HCT116 (cell line): ENCODE measurements at regions not wholly inside any gene's neighbourhood (a gene's known extent, or its start where the extent isn't known, plus 50 kb on each side); places are given as distances from the start of the nearest gene placed in this dataset.

Experiments used
- ATAC-seq: fragments of 200-7000 bp; cut with Tn5 transposase; 2 replicates; pipeline ENCODE4 v1.9.1; 2020; ENCODE audit warnings: mild to moderate bottlenecking, moderate library complexity
- BruUV-seq: library from RNA; stranded (reverse); fragments of 400-500 nt; replicated peaks from 2 replicates; lab custom pipeline; 2021; lab: Mats Ljungman, UMichigan
- CTCF ChIA-PET: fragments of 300-600 bp; sonication (Branson Sonifier 250); formaldehyde crosslinking; loops from one replicate; lab custom pipeline; 2021; ENCODE audit warnings: antibody characterized with exemption; lab: Charles Lee
- POLR2A ChIA-PET: fragments of 300-600, 350-600 bp; sonication (Branson Sonifier 250); formaldehyde crosslinking; loops from one replicate; lab custom pipeline; 2021; ENCODE audit warnings: antibody characterized with exemption; lab: Charles Lee
- RAD21 ChIA-PET, 2 experiments: fragments of 300-600 bp; sonication (Branson Sonifier 250); formaldehyde crosslinking; loops; one replicate each; lab custom pipeline; 2023; ENCODE audit warnings: low total read pairs in 2 of 2; ENCODE audit not compliant: uncharacterized antibody in 2 of 2, unreplicated experiment in 2 of 2, low non-redundant PET in 1 of 2; lab: Charles Lee
- DNase-seq: peaks from one replicate; pipeline ENCODE4 v3.0.0-alpha.2; 2010; ENCODE audit warnings: low read depth, low spot score
- H2AFZ ChIP-seq: fragments of 200-600 bp; shearing (Covaris generic), sonication (generic); 2 replicates; pipeline ENCODE4 v1.6.1; 2017; ENCODE audit warnings: low read depth, mixed run types, mixed read lengths, antibody characterized with exemption, low read length; ENCODE audit not compliant: poor library complexity, severe bottlenecking
- H3K27ac ChIP-seq: 2 replicates; pipeline ENCODE4 v1.5.1; 2012; ENCODE audit warnings: low read depth, low read length
- H3K27me3 ChIP-seq: fragments of 200-600 bp; sonication (generic); 2 replicates; pipeline ENCODE4 v1.6.1; 2016; ENCODE audit warnings: mixed run types, low read length, mixed read lengths; ENCODE audit not compliant: insufficient read depth
- H3K36me3 ChIP-seq, 2 experiments: fragments of 200-500 bp in 1 of 2; fragments of 200-600 bp in 1 of 2; sonication (Bioruptor generic) in 1 of 2; sonication (generic) in 1 of 2; 2 replicates each; pipeline versions ENCODE4 v1.5.1 to v1.6.1; 2014 to 2016; ENCODE audit warnings: low read length in 2 of 2, inconsistent platforms in 1 of 2, mixed read lengths in 1 of 2, mixed run types in 1 of 2; ENCODE audit not compliant: insufficient read depth in 2 of 2, control insufficient read depth in 1 of 2
- H3K4me1 ChIP-seq, 2 experiments: fragments of 200-600 bp in 1 of 2; sonication (generic) in 1 of 2; 2 replicates each; pipeline versions ENCODE4 v1.5.1 to v1.6.1; 2012 to 2017; ENCODE audit warnings: low read length in 2 of 2, inconsistent platforms in 1 of 2, mild to moderate bottlenecking in 1 of 2, mixed read lengths in 1 of 2, mixed run types in 1 of 2, moderate library complexity in 1 of 2; ENCODE audit not compliant: insufficient read depth in 2 of 2, control insufficient read depth in 1 of 2
- H3K4me2 ChIP-seq: fragments of 200-600 bp; sonication (generic); 2 replicates; pipeline ENCODE4 v1.6.1; 2017; ENCODE audit warnings: mixed run types, low read length, mixed read lengths
- H3K4me3 ChIP-seq, 2 experiments: fragments of 200-600 bp in 1 of 2; sonication (generic) in 1 of 2; replicated peaks in 1 of 2; 2 replicates each; pipeline ENCODE4 v1.5.1; 2011 to 2016; ENCODE audit warnings: low read length in 2 of 2, control low read depth in 1 of 2, low read depth in 1 of 2, mild to moderate bottlenecking in 1 of 2, mixed read lengths in 1 of 2, mixed run types in 1 of 2
- H3K79me2 ChIP-seq: fragments of 200-600 bp; sonication (generic); 2 replicates; pipeline ENCODE4 v1.6.1; 2017; ENCODE audit warnings: mild to moderate bottlenecking, mixed run types, low read length, moderate library complexity, mixed read lengths; ENCODE audit not compliant: insufficient read depth
- H3K9ac ChIP-seq: fragments of 200-600 bp; sonication (generic); 2 replicates; pipeline ENCODE4 v1.6.1; 2016; ENCODE audit warnings: low read length, mixed read lengths
- H3K9me2 ChIP-seq: fragments of 200-600 bp; sonication (generic), shearing (Covaris generic); 2 replicates; pipeline ENCODE4 v1.6.1; 2017; ENCODE audit warnings: mixed run types, mild to moderate bottlenecking, moderate library complexity; ENCODE audit not compliant: insufficient read depth
- H3K9me3 ChIP-seq, 2 experiments: fragments of 200-500 bp in 1 of 2; fragments of 200-600 bp in 1 of 2; sonication (Bioruptor generic) in 1 of 2; sonication (generic) in 1 of 2; 2 replicates each; pipeline ENCODE4 v1.6.1; 2014 to 2017; ENCODE audit warnings: low read length in 2 of 2, mixed read lengths in 2 of 2, inconsistent platforms in 1 of 2, low read depth in 1 of 2, mild to moderate bottlenecking in 1 of 2, mixed run types in 1 of 2, moderate library complexity in 1 of 2; ENCODE audit not compliant: control insufficient read depth in 1 of 2, insufficient read depth in 1 of 2
- H4K20me1 ChIP-seq: fragments of 200-600 bp; sonication (generic), shearing (Covaris generic); 2 replicates; pipeline ENCODE4 v1.6.1; 2017; ENCODE audit warnings: mixed run types, mild to moderate bottlenecking, moderate library complexity; ENCODE audit not compliant: insufficient read depth
- CBX3 ChIP-seq: IDR thresholded peaks from 2 replicates; pipeline ENCODE4 v1.6.1; 2012; ENCODE audit warnings: low read depth
- CEBPB ChIP-seq: IDR thresholded peaks from 2 replicates; pipeline ENCODE4 v1.6.1; 2012; ENCODE audit warnings: low read depth
- EGR1 ChIP-seq: IDR thresholded peaks from 2 replicates; pipeline ENCODE4 v1.6.1; 2012; ENCODE audit warnings: low read depth
- EZH2phosphoT487 ChIP-seq: fragments of 200-600 bp; IDR thresholded peaks from 2 replicates; pipeline ENCODE4 v1.6.1; 2018; ENCODE audit warnings: antibody characterized with exemption, borderline replicate concordance
- FOSL1 ChIP-seq: IDR thresholded peaks from 2 replicates; pipeline ENCODE4 v1.6.1; 2012; ENCODE audit warnings: low read depth
- JUND ChIP-seq: IDR thresholded peaks from 2 replicates; pipeline ENCODE4 v1.6.1; 2012
- POLR2A ChIP-seq: IDR thresholded peaks from 2 replicates; pipeline ENCODE4 v1.7.0; 2011; ENCODE audit warnings: borderline replicate concordance; ENCODE audit not compliant: insufficient read depth, insufficient read length; ENCODE audit errors: extremely low read depth
- RAD21 ChIP-seq: IDR thresholded peaks from 2 replicates; pipeline ENCODE4 v1.6.1; 2012; ENCODE audit warnings: low read depth, mild to moderate bottlenecking
- SIN3A ChIP-seq: IDR thresholded peaks from 2 replicates; pipeline ENCODE4 v1.6.1; 2012; ENCODE audit warnings: low read depth
- SP1 ChIP-seq: IDR thresholded peaks from 2 replicates; pipeline ENCODE4 v1.6.1; 2012; ENCODE audit warnings: low read depth
- SRF ChIP-seq: IDR thresholded peaks from 2 replicates; pipeline ENCODE4 v1.6.1; 2012; ENCODE audit warnings: low read depth
- intact Hi-C: fragments of 100-400 bp; cut with micrococcal nuclease; formaldehyde crosslinking; loops from 2 replicates; pipeline ENCODE4 v1.10.0; 2022
- TF ChIP-seq, protein P1 (sequence below), 3 experiments: fragments of 200-600 bp in 1 of 3; sonication (generic) in 1 of 3; IDR thresholded peaks in 2 of 3; conservative IDR thresholded peaks in 1 of 3; 2 replicates each; pipeline ENCODE4 v1.5.1; 2012 to 2017; ENCODE audit warnings: low read depth in 2 of 3, low read length in 2 of 3, antibody characterized with exemption in 1 of 3, borderline replicate concordance in 1 of 3, control low read depth in 1 of 3, mild to moderate bottlenecking in 1 of 3, mixed read lengths in 1 of 3, mixed run types in 1 of 3, moderate library complexity in 1 of 3; ENCODE audit not compliant: insufficient read depth in 1 of 3
- TF ChIP-seq, protein P2 (sequence below): IDR thresholded peaks from 2 replicates; pipeline ENCODE4 v1.6.1; 2012
- TF ChIP-seq, protein P3 (sequence below): IDR thresholded peaks from 2 replicates; pipeline ENCODE4 v1.6.1; 2012; ENCODE audit warnings: low read depth

DNA sequence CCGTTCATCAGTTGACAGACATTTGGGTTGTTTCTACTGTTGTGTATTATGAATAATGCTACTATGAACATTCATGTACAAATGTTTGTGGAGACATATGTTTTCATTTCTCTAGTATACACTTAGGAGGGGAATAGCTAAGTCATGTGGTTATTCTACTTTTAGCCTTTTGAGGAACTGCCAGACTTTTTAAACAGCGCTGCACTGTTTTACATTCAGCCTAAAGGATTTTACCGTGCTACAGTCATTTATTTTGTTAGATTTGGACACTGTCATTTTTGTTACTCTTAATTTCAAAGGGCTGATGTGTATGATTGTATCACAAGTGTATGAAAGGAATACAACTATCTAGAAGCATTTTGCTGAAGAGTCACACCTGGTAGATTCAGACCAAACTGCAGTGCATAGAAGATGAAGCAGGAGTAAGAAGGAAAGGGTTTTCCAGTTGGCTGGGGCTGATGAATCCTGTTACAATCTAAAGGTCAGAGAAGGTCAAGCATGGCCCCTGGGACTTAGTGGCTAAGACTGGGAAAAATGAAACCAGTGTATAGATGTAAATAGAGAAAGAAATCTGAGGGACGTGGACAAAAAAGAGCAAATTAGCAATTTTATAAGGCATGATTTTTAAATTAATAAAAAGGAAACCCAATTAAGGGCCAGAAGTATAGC lies 509.7 kb downstream of the PSAT1 start (continued):
- TF ChIP-seq, protein P1, sequence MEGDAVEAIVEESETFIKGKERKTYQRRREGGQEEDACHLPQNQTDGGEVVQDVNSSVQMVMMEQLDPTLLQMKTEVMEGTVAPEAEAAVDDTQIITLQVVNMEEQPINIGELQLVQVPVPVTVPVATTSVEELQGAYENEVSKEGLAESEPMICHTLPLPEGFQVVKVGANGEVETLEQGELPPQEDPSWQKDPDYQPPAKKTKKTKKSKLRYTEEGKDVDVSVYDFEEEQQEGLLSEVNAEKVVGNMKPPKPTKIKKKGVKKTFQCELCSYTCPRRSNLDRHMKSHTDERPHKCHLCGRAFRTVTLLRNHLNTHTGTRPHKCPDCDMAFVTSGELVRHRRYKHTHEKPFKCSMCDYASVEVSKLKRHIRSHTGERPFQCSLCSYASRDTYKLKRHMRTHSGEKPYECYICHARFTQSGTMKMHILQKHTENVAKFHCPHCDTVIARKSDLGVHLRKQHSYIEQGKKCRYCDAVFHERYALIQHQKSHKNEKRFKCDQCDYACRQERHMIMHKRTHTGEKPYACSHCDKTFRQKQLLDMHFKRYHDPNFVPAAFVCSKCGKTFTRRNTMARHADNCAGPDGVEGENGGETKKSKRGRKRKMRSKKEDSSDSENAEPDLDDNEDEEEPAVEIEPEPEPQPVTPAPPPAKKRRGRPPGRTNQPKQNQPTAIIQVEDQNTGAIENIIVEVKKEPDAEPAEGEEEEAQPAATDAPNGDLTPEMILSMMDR (IDR thresholded peaks at IDR 0.05 in 2 of 3, conservative IDR thresholded peaks at IDR 0.05 in 1 of 3; ENCODE audit: borderline replicate concordance in 1 of 3, insufficient read depth in 1 of 3, low read depth in 2 of 3, low read length in 2 of 3) = no peak
- TF ChIP-seq RAD21 = no peak
- no peak for TF ChIP-seq FOSL1
- no peak for TF ChIP-seq CEBPB
- TF ChIP-seq SRF = no peak
- TF ChIP-seq, protein P2, sequence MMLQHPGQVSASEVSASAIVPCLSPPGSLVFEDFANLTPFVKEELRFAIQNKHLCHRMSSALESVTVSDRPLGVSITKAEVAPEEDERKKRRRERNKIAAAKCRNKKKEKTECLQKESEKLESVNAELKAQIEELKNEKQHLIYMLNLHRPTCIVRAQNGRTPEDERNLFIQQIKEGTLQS = no peak
- TF ChIP-seq EGR1 = no peak
- no peak for TF ChIP-seq EZH2phosphoT487
- TF ChIP-seq POLR2A = no peak

DNA sequence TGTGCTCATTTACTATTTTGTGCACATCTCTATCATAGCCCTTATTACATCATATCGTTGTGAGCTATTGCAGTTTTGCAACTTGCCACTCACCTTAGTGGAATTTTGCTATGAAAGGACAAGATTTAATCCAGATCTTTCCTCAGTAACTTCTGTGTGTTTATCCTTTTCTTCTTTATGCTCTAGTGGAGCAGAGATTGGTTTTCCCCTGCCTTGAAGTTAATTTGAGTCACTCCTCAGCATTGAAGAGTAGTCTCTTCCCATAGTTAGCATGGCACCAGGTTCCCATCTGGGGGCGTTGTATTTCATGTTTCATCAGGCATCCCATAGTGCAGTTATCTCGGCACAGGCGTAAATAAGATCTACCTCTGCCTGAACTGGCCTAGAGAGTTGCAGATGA lies 510.4 kb downstream of the PSAT1 start:
- intact Hi-C loops = no loop called here
- Histone ChIP-seq H3K9me3 (no peaks in the 10 kb centered on the region), H3K27me3 (no peaks in the 10 kb centered on the region), H4K20me1 (no peaks in the 10 kb centered on the region), H3K4me3 (no peak overlapping the region), H3K4me2 (no peak overlapping the region), H2AFZ (no peak overlapping the region), H3K9me2 (no peaks in the 10 kb centered on the region), H3K4me1 (no peaks in the 10 kb centered on the region), H3K27ac (no peak overlapping the region), H3K79me2 (no peaks in the 10 kb centered on the region), H3K36me3 (no peaks in the 10 kb centered on the region), H3K9ac (no peak overlapping the region)
- ChIA-PET CTCF (no interaction called here), RAD21 (no interaction called here), POLR2A (no interaction called here)
- no peak for DNase-seq
- no TSS peak for BruUV-seq
- TF ChIP-seq CBX3 (no peak), SRF (no peak), SIN3A (no peak), CEBPB (no peak), JUND (no peak), FOSL1 (no peak), EGR1 (no peak), SP1 (no peak)
- TF ChIP-seq, protein P1 (IDR thresholded peaks at IDR 0.05 in 2 of 3, conservative IDR thresholded peaks at IDR 0.05 in 1 of 3; ENCODE audit: borderline replicate concordance in 1 of 3, insufficient read depth in 1 of 3, low read depth in 2 of 3, low read length in 2 of 3) = no peak
- TF ChIP-seq, protein P3, sequence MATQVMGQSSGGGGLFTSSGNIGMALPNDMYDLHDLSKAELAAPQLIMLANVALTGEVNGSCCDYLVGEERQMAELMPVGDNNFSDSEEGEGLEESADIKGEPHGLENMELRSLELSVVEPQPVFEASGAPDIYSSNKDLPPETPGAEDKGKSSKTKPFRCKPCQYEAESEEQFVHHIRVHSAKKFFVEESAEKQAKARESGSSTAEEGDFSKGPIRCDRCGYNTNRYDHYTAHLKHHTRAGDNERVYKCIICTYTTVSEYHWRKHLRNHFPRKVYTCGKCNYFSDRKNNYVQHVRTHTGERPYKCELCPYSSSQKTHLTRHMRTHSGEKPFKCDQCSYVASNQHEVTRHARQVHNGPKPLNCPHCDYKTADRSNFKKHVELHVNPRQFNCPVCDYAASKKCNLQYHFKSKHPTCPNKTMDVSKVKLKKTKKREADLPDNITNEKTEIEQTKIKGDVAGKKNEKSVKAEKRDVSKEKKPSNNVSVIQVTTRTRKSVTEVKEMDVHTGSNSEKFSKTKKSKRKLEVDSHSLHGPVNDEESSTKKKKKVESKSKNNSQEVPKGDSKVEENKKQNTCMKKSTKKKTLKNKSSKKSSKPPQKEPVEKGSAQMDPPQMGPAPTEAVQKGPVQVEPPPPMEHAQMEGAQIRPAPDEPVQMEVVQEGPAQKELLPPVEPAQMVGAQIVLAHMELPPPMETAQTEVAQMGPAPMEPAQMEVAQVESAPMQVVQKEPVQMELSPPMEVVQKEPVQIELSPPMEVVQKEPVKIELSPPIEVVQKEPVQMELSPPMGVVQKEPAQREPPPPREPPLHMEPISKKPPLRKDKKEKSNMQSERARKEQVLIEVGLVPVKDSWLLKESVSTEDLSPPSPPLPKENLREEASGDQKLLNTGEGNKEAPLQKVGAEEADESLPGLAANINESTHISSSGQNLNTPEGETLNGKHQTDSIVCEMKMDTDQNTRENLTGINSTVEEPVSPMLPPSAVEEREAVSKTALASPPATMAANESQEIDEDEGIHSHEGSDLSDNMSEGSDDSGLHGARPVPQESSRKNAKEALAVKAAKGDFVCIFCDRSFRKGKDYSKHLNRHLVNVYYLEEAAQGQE = no peak
- no peak for ATAC-seq
